Superior temporal gyrus (tissue), 1 donor: ENCODE measurements at regions not wholly inside any gene's neighbourhood (a gene's known extent, or its start where the extent isn't known, plus 50 kb on each side); places are given as distances from the start of the nearest gene placed in this dataset.
"Not testable (repeated sequence)": the region's sequence is repeated elsewhere in the genome, so short reads cannot be mapped to it uniquely, and the experiment has no call there.

Experiments used
- DNase-seq: peaks from one replicate; pipeline ENCODE4 v3.0.0-alpha.2; 2016; ENCODE audit errors: extremely low spot score

GRCh38 chr4:79663141-79663540 lies 255.1 kb upstream of the GK2 start:
- DNase-seq, result no peak

GRCh38 chr4:79662651-79663050 lies 254.6 kb upstream of the GK2 start:
- no peak for DNase-seq

- no peak for DNase-seq
Measured at GRCh38 chr4:79661196-79661595, 253.2 kb upstream of the GK2 start.

- DNase-seq, result not testable (repeated sequence)
Measured at GRCh38 chr4:79659308-79659870, 251.4 kb upstream of the GK2 start.

GRCh38 chr4:79657379-79657778 lies 249.4 kb upstream of the GK2 start:
- no peak for DNase-seq

- no peak for DNase-seq
Measured at GRCh38 chr4:79653871-79654270, 245.8 kb upstream of the GK2 start.

GRCh38 chr4:79652738-79653137 lies 244.7 kb upstream of the GK2 start:
- DNase-seq, result no peak

GRCh38 chr4:79652232-79652631 lies 244.2 kb upstream of the GK2 start:
- DNase-seq, result no peak

GRCh38 chr4:79651456-79651855 lies 243.4 kb upstream of the GK2 start:
- no peak for DNase-seq

- DNase-seq, result no peak
Measured at GRCh38 chr4:79650794-79651431, 242.9 kb upstream of the GK2 start.

- no peak for DNase-seq
Measured at GRCh38 chr4:79650217-79650616, 242.2 kb upstream of the GK2 start.

GRCh38 chr4:79645942-79646341 lies 237.9 kb upstream of the GK2 start:
- DNase-seq, result no peak

GRCh38 chr4:79638735-79639134 lies 230.7 kb upstream of the GK2 start:
- DNase-seq, result no peak

- DNase-seq, result no peak
Measured at GRCh38 chr4:79636991-79637390, 229.0 kb upstream of the GK2 start.

- no peak for DNase-seq
Measured at GRCh38 chr4:79634111-79634510, 226.1 kb upstream of the GK2 start.

- no peak for DNase-seq
Measured at GRCh38 chr4:79632114-79632513, 224.1 kb upstream of the GK2 start.

GRCh38 chr4:79626611-79627010 lies 218.6 kb upstream of the GK2 start:
- DNase-seq, result no peak

- no peak for DNase-seq
Measured at GRCh38 chr4:79626101-79626500, 218.1 kb upstream of the GK2 start.

- no peak for DNase-seq
Measured at GRCh38 chr4:79625361-79625760, 217.3 kb upstream of the GK2 start.

GRCh38 chr4:79623021-79623870 lies 215.2 kb upstream of the GK2 start:
- peak; percentile 42 for DNase-seq

GRCh38 chr4:79621061-79621460 lies 213.0 kb upstream of the GK2 start:
- no peak for DNase-seq

- DNase-seq, result no peak
Measured at GRCh38 chr4:79620617-79621016, 212.6 kb upstream of the GK2 start.
